HFF-Myc (cell line): ENCODE measurements at regions not wholly inside any gene's neighbourhood (a gene's known extent, or its start where the extent isn't known, plus 50 kb on each side); places are given as distances from the start of the nearest gene placed in this dataset.

Source experiments
- DNase-seq: peaks from one replicate; pipeline ENCODE4 v3.0.0-alpha.2; 2011; ENCODE audit warnings: low read depth; ENCODE audit errors: extremely low read depth
- H3K4me3 ChIP-seq: replicated peaks from 2 replicates; pipeline ENCODE4 v1.5.1; 2011; ENCODE audit warnings: low read depth, mild to moderate bottlenecking, control low read depth, low read length
- TF ChIP-seq, protein P1 (sequence below): IDR thresholded peaks from 2 replicates; pipeline ENCODE4 v1.5.1; 2012; ENCODE audit warnings: mild to moderate bottlenecking, low read depth, low read length, control low read depth; ENCODE audit errors: missing control alignments

DNA sequence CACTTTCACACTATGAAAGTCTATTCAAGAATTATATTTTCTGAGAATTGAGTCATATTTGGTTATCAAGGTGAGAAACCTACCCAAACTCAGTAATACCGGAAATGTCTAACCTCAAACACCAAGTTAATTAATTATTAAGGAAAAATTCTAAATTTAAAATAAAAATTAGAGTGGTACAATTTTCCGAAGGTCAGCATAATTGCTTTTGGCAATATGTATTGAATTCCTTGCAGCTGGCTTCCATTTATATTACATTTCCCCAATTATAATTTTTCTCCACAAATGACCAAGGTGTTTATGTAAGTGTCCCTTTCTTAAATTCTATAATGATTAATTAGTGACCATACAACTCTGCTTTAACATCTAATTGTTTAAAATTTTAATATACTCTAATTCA is 316.0 kb upstream of the IRAK1BP1 start:
- TF ChIP-seq, protein P1, sequence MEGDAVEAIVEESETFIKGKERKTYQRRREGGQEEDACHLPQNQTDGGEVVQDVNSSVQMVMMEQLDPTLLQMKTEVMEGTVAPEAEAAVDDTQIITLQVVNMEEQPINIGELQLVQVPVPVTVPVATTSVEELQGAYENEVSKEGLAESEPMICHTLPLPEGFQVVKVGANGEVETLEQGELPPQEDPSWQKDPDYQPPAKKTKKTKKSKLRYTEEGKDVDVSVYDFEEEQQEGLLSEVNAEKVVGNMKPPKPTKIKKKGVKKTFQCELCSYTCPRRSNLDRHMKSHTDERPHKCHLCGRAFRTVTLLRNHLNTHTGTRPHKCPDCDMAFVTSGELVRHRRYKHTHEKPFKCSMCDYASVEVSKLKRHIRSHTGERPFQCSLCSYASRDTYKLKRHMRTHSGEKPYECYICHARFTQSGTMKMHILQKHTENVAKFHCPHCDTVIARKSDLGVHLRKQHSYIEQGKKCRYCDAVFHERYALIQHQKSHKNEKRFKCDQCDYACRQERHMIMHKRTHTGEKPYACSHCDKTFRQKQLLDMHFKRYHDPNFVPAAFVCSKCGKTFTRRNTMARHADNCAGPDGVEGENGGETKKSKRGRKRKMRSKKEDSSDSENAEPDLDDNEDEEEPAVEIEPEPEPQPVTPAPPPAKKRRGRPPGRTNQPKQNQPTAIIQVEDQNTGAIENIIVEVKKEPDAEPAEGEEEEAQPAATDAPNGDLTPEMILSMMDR = no peak
- DNase-seq = no peak
- no peak overlapping the region for H3K4me3 ChIP-seq

DNA sequence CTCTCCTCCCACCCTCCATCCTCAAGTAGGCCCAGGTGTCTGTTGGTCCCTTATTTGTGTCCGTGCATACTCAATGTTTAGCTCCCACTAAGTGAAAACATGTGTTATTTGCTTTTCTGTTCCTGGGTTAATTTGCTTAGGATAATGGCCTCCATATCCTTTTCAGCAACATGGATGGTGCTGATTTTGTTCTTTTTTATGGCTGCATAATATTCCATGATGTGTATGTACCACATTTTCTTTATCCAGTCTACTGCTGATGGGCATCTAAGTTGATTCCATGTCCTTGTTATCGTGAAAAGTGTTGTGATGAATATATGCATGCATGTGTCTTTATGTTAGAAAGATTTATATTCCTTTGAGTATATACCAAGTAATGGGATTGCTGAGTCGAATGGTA is 314.9 kb upstream of the IRAK1BP1 start:
- no peak for DNase-seq
- TF ChIP-seq, protein P1 = no peak
- H3K4me3 ChIP-seq = no peak overlapping the region

DNA sequence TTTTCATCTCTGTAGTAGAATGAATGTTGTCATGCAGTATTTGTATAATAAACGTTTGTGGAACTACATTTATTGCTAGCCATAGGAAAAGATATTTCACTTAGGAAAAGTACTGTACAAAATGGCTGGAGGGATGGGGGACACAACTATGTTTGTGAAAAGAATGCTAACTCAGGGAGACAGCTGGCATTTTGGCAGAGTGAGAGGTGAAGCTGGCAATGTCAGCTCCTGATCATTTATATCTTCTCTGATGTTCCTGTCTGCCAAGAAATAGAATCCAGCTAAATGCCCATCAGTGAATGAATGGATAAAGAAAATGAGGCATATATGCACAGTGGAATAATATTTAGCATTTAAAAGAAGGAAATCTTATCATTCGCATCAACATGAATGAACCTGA is 313.0 kb upstream of the IRAK1BP1 start:
- TF ChIP-seq, protein P1 = no peak
- no peak overlapping the region for H3K4me3 ChIP-seq
- no peak for DNase-seq

GRCh38 chr6:78559056-78559455 is 308.3 kb upstream of the IRAK1BP1 start:
- H3K4me3 ChIP-seq = no peak overlapping the region
- TF ChIP-seq, protein P1 = no peak
- no peak for DNase-seq

DNA sequence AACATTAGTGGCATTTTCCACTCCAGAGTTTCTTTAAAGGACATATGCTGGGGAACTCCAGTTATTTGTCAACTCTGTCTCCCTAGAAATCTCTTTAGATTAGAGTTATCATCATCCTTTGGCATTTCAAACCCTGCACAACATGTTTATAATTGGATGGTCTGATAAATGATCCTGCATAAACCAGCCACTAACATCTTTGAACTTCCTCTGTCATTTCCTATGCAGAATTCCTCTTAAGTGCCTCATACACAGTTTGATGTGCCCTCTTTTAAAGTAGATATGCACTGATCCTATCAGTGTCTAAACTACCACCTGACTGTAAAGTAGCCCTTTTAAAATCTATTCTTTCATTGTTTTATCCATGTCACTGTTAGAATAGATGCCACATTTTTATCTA is 306.3 kb upstream of the IRAK1BP1 start:
- DNase-seq = no peak
- no peak overlapping the region for H3K4me3 ChIP-seq
- TF ChIP-seq, protein P1 = no peak

DNA sequence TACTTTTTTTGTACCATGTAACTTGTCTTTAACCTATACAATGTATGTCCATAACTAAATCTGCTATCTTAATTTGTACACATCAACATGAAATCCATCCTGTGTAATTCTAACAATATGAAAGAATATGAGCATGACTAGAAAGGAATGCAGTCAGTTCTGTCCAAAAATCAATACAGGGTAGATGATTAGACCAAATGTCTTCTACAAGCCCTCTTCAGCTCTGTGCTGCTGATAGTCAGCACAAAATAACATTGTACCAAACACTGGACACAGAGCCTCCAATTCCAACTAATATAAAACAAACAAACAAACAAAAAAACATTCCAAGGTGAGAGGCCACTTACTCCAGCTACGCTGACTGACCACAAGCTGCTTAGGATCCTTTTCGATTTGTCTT is 301.4 kb upstream of the IRAK1BP1 start:
- TF ChIP-seq, protein P1 = no peak
- DNase-seq = no peak
- no peak overlapping the region for H3K4me3 ChIP-seq

GRCh38 chr6:78570044-78570443 is 297.3 kb upstream of the IRAK1BP1 start:
- no peak for DNase-seq
- H3K4me3 ChIP-seq = no peak overlapping the region
- TF ChIP-seq, protein P1 = no peak
